Esophagus squamous epithelium (tissue), 4 donors: ENCODE measurements at regions not wholly inside any gene's neighbourhood (a gene's known extent, or its start where the extent isn't known, plus 50 kb on each side); places are given as distances from the start of the nearest gene placed in this dataset.

ENCODE experiments used
- CTCF ChIP-seq, 6 experiments: fragments of 450-650 bp in 4 of 6; fragments of 200-600 bp in 2 of 6; sonication (generic) in 2 of 6; IDR thresholded peaks; one replicate each; pipeline ENCODE4 v1.5.1; 2016 to 2019; ENCODE audit warnings: antibody characterized with exemption in 6 of 6, mild to moderate bottlenecking in 4 of 6, moderate library complexity in 4 of 6
- POLR2A ChIP-seq, 4 donors: fragments of 450-650 bp; IDR thresholded peaks; one replicate each; pipeline ENCODE4 v1.6.1; 2017; ENCODE audit warnings: antibody characterized with exemption in 4 of 4, mild to moderate bottlenecking in 4 of 4, moderate library complexity in 3 of 4

GRCh38 chr18:8943900-8944870 is 158.3 kb upstream of the NDUFV2 start:
- TF ChIP-seq CTCF (IDR thresholded peaks at IDR 0.05) (no peak), POLR2A (IDR thresholded peaks at IDR 0.05) (no peak)
